ENCODE measurements at regions not wholly inside any gene's neighbourhood (a gene's known extent, or its start where the extent isn't known, plus 50 kb on each side); places are given as distances from the start of the nearest gene placed in this dataset.

- no peak for TF ChIP-seq CTCF (IDR thresholded peaks at IDR 0.05)
- no peak for TF ChIP-seq EP300 (IDR thresholded peaks at IDR 0.05)
- TF ChIP-seq POLR2A (IDR thresholded peaks at IDR 0.05): no peak
- no peak for TF ChIP-seq POLR2AphosphoS5 (IDR thresholded peaks at IDR 0.05)
These were observed 147.3 kb downstream of the TRIM27 start for GRCh38 chr6:28776269-28777146.

Measured in upper lobe of left lung (tissue), 4 donors.